HG03520 (cell line): ENCODE measurements at regions not wholly inside any gene's neighbourhood (a gene's known extent, or its start where the extent isn't known, plus 50 kb on each side); places are given as distances from the start of the nearest gene placed in this dataset.
"Not testable (repeated sequence)": the region's sequence is repeated elsewhere in the genome, so short reads cannot be mapped to it uniquely, and the experiment has no call there.

Experiments used
- ATAC-seq: cut with Tn5 transposase; IDR thresholded peaks from one replicate; pipeline ENCODE4 v1.9.1; 2021; ENCODE audit warnings: mild to moderate bottlenecking, moderate library complexity; ENCODE audit not compliant: unreplicated experiment

- no peak for ATAC-seq
Measured at GRCh38 chr3:163513149-163513657, 1565.1 kb downstream of the SI start.

GRCh38 chr3:163508206-163508605, 1570.1 kb downstream of the SI start:
- ATAC-seq = no peak

GRCh38 chr3:163504974-163505373, 1573.3 kb downstream of the SI start:
- ATAC-seq = no peak

- ATAC-seq = not testable (repeated sequence)
Measured at GRCh38 chr3:163499736-163500219, 1578.5 kb downstream of the SI start.

GRCh38 chr3:163498842-163499735, 1579.2 kb downstream of the SI start:
- ATAC-seq = not testable (repeated sequence)

- no peak for ATAC-seq
Measured at GRCh38 chr3:163491714-163492113, 1586.6 kb downstream of the SI start.

- ATAC-seq = peak; percentile 65
Measured at GRCh38 chr3:163490119-163490518, 1588.2 kb downstream of the SI start.

- no peak for ATAC-seq
Measured at GRCh38 chr3:163482695-163483094, 1595.6 kb downstream of the SI start.

- ATAC-seq = no peak
Measured at GRCh38 chr3:163481738-163482137, 1596.6 kb downstream of the SI start.

GRCh38 chr3:163476179-163476578, 1602.1 kb downstream of the SI start:
- no peak for ATAC-seq

- ATAC-seq = no peak
Measured at GRCh38 chr3:163474766-163475165, 1603.5 kb downstream of the SI start.

GRCh38 chr3:163468531-163469335, 1609.6 kb downstream of the SI start:
- ATAC-seq = no peak

GRCh38 chr3:163462446-163462845, 1615.8 kb downstream of the SI start:
- ATAC-seq = no peak

- ATAC-seq = no peak
Measured at GRCh38 chr3:163450698-163451097, 1627.6 kb downstream of the SI start.

- ATAC-seq = no peak
Measured at GRCh38 chr3:163438760-163439159, 1639.5 kb downstream of the SI start.

- ATAC-seq = no peak
Measured at GRCh38 chr3:163422671-163423070, 1655.6 kb downstream of the SI start.

- ATAC-seq = no peak
Measured at GRCh38 chr3:163391407-163392181, 1686.7 kb downstream of the SI start.

GRCh38 chr3:163384383-163384782, 1693.9 kb downstream of the SI start:
- no peak for ATAC-seq

- no peak for ATAC-seq
Measured at GRCh38 chr3:163382183-163382582, 1696.1 kb downstream of the SI start.

GRCh38 chr3:163368168-163368567, 1710.1 kb downstream of the SI start:
- no peak for ATAC-seq

GRCh38 chr3:163364717-163365116, 1713.6 kb downstream of the SI start:
- no peak for ATAC-seq
